Stomach (tissue), 8 donors: ENCODE measurements at regions not wholly inside any gene's neighbourhood (a gene's known extent, or its start where the extent isn't known, plus 50 kb on each side); places are given as distances from the start of the nearest gene placed in this dataset.

ENCODE experiments used
- DNase-seq, 2 donors: peaks; one replicate each; pipeline versions ENCODE4 v3.0.0 to v3.0.0-alpha.2; 2013 to 2019
- H3K27ac ChIP-seq, 5 donors: fragments of 200-600 bp in 4 of 5; sonication (generic) in 4 of 5; one replicate each; pipeline ENCODE4 v1.5.1; 2013 to 2019; ENCODE audit warnings: mild to moderate bottlenecking in 1 of 5, moderate library complexity in 1 of 5
- H3K27me3 ChIP-seq, 3 donors: fragments of 200-600 bp; sonication (generic); one replicate each; pipeline ENCODE4 v1.5.1; 2017 to 2019; ENCODE audit warnings: mixed run types in 1 of 3
- H3K36me3 ChIP-seq, 4 donors: fragments of 200-600 bp; sonication (generic); 1 replicate in 3 of 4; 2 replicates in 1 of 4; pipeline ENCODE4 v1.5.1; 2016 to 2019
- H3K4me1 ChIP-seq, 4 donors: fragments of 200-600 bp; sonication (generic); one replicate each; pipeline ENCODE4 v1.5.1; 2016 to 2019
- H3K4me3 ChIP-seq, 4 donors: fragments of 200-600 bp; sonication (generic) in 3 of 4; one replicate each; pipeline ENCODE4 v1.5.1; 2016 to 2019; ENCODE audit warnings: mild to moderate bottlenecking in 1 of 4
- H3K9me3 ChIP-seq, 4 donors: fragments of 200-600 bp; sonication (generic); one replicate each; pipeline ENCODE4 v1.5.1; 2016 to 2019
- EP300 ChIP-seq: sonication (generic); formaldehyde crosslinking; IDR thresholded peaks from one replicate; pipeline ENCODE4 v1.6.1; 2017; ENCODE audit warnings: antibody characterized with exemption
- POLR2A ChIP-seq, 4 donors: fragments of 450-650 bp; IDR thresholded peaks; one replicate each; pipeline ENCODE4 v1.6.1; 2016; ENCODE audit warnings: antibody characterized with exemption in 4 of 4, control low read depth in 2 of 4, mild to moderate bottlenecking in 1 of 4, moderate library complexity in 1 of 4
- POLR2AphosphoS5 ChIP-seq, 3 donors: sonication (generic); formaldehyde crosslinking; IDR thresholded peaks; one replicate each; pipeline ENCODE4 v1.6.1; 2016; ENCODE audit warnings: antibody characterized with exemption in 3 of 3
- WGBS, 5 donors: extraction: QIAGEN DNeasy Blood & Tissue Kit in 3 of 5; methylation state at CpG; one replicate each; pipeline versions ENCODE4 v1.1.5 to v1.1.7; 2013 to 2018; 5-methylcytosine and 5-hydroxymethylcytosine counted together
- intact Hi-C: fragments of 100-400 bp; cut with DNase I; formaldehyde crosslinking; loops from one replicate; pipeline ENCODE4 v1.15.1; 2023; ENCODE audit warnings: low total_unique reads
- TF ChIP-seq, protein P1 (sequence below), 7 experiments: fragments of 450-650 bp in 4 of 7; fragments of 200-600 bp in 3 of 7; sonication (generic) in 3 of 7; IDR thresholded peaks; one replicate each; pipeline ENCODE4 v1.5.1; 2016 to 2019; ENCODE audit warnings: antibody characterized with exemption in 7 of 7, control low read depth in 2 of 7, mild to moderate bottlenecking in 1 of 7
- donor health status: healthy with polysubstance abuse.
- donor health status: Bipolar disorder and iron deficiency.
- donor health status: healthy.

GRCh38 chrX:806586-806985 lies 176.0 kb downstream of the SHOX start:
- Histone ChIP-seq H3K4me1 (no peaks in the 10 kb centered on the region), H3K9me3 (peaks cover 0 to 57% (median 9%) of the 10 kb centered on the region in 4 donors), H3K36me3 (no peaks in the 10 kb centered on the region), H3K27ac (no peak overlapping the region), H3K4me3 (no peak overlapping the region), H3K27me3 (peaks cover 0 to 5% (median 0%) of the 10 kb centered on the region in 3 donors)
- DNase-seq = no peak
- 89 to 98% (median 96%) methylated on average over 8 of the region's 8 CpGs for WGBS, 5 donors
- intact Hi-C loops = no loop called here
- TF ChIP-seq, protein P1, sequence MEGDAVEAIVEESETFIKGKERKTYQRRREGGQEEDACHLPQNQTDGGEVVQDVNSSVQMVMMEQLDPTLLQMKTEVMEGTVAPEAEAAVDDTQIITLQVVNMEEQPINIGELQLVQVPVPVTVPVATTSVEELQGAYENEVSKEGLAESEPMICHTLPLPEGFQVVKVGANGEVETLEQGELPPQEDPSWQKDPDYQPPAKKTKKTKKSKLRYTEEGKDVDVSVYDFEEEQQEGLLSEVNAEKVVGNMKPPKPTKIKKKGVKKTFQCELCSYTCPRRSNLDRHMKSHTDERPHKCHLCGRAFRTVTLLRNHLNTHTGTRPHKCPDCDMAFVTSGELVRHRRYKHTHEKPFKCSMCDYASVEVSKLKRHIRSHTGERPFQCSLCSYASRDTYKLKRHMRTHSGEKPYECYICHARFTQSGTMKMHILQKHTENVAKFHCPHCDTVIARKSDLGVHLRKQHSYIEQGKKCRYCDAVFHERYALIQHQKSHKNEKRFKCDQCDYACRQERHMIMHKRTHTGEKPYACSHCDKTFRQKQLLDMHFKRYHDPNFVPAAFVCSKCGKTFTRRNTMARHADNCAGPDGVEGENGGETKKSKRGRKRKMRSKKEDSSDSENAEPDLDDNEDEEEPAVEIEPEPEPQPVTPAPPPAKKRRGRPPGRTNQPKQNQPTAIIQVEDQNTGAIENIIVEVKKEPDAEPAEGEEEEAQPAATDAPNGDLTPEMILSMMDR (IDR thresholded peaks at IDR 0.05) = no peak
- TF ChIP-seq POLR2A (IDR thresholded peaks at IDR 0.05) (no peak), POLR2AphosphoS5 (IDR thresholded peaks at IDR 0.05) (no peak), EP300 (no peak)

- Histone ChIP-seq H3K4me1 (no peaks in the 10 kb centered on the region), H3K4me3 (no peak overlapping the region), H3K36me3 (no peaks in the 10 kb centered on the region), H3K27ac (no peak overlapping the region), H3K9me3 (peaks cover 0 to 61% (median 9%) of the 10 kb centered on the region in 4 donors), H3K27me3 (peaks cover 0 to 5% (median 0%) of the 10 kb centered on the region in 3 donors)
- TF ChIP-seq POLR2A (IDR thresholded peaks at IDR 0.05) (no peak), EP300 (no peak), POLR2AphosphoS5 (IDR thresholded peaks at IDR 0.05) (no peak)
- TF ChIP-seq, protein P1 (IDR thresholded peaks at IDR 0.05) = no peak
- DNase-seq = no peak
- WGBS, 5 donors = 81 to 88% (median 84%) methylated on average over 11 of the region's 11 CpGs
- intact Hi-C loops = no loop called here
Measured at GRCh38 chrX:805988-806387, 175.4 kb downstream of the SHOX start.

- Histone ChIP-seq H3K4me3 (no peak overlapping the region), H3K27ac (no peak overlapping the region), H3K36me3 (no peaks in the 10 kb centered on the region), H3K4me1 (no peaks in the 10 kb centered on the region), H3K27me3 (peaks cover 0 to 5% (median 0%) of the 10 kb centered on the region in 3 donors), H3K9me3 (peaks cover 0 to 68% (median 12%) of the 10 kb centered on the region in 4 donors)
- intact Hi-C loops = no loop called here
- WGBS, 5 donors = 31 to 53% (median 39%) methylated on average over 16 of the region's 16 CpGs
- DNase-seq = no peak
- no peak for TF ChIP-seq EP300
- TF ChIP-seq, protein P1 (IDR thresholded peaks at IDR 0.05) = no peak
- TF ChIP-seq POLR2A (IDR thresholded peaks at IDR 0.05) = no peak
- TF ChIP-seq POLR2AphosphoS5 (IDR thresholded peaks at IDR 0.05) = no peak
Measured at GRCh38 chrX:805103-805670, 174.6 kb downstream of the SHOX start.

DNA sequence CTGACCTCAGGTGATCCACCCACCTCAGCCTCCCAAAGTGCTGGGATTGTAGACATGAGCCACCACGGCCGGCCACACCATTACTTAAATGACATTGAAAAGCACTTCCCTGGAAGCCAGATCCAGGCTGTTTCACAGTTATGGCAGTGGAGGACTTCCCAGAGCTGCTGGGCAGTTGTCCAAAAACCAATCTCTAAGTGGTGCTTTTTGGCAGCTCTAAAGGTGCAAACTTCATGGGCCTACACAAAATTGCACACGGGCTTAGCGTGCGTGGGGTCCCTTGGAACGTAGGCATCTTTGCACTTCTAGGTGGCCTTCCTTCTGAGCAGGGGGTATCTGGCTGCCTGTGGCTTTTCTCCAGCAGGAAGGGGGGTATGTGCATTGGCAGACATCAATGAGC lies 172.3 kb downstream of the SHOX start:
- Histone ChIP-seq H3K27me3 (peaks cover 0 to 5% (median 0%) of the 10 kb centered on the region in 3 donors), H3K9me3 (peaks cover 0 to 62% (median 17%) of the 10 kb centered on the region in 4 donors), H3K4me1 (no peaks in the 10 kb centered on the region), H3K36me3 (no peaks in the 10 kb centered on the region), H3K27ac (no peak overlapping the region), H3K4me3 (no peak overlapping the region)
- TF ChIP-seq POLR2AphosphoS5 (IDR thresholded peaks at IDR 0.05) (no peak), POLR2A (IDR thresholded peaks at IDR 0.05) (no peak)
- 87 to 94% (median 90%) methylated on average over 6 of the region's 6 CpGs for WGBS, 5 donors
- no peak for DNase-seq
- intact Hi-C loops = no loop called here

DNA sequence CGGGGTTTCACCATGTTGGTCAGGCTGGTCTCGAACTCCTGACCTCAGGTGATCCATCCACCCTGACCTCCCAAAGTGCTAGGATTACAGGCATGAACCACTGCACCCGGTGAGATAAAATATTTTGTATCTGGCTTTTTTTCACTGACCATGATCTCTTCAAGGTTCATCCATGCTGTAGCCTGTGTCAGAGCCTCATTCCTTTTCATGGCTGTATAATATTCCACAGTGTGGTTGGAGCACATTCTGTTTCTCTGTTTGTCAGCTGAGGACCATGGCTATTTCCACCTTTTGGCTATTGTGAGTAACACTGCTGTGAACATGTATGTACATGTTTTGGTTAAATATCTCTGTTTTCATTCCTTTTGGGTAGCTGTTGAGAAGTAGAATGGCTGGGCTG lies 169.2 kb downstream of the SHOX start:
- H3K36me3 ChIP-seq = no peaks in the 10 kb centered on the region
- no peak overlapping the region for H3K27ac ChIP-seq
- WGBS, 5 donors = 90 to 96% (median 93%) methylated on average over 3 of the region's 3 CpGs
- peaks cover 0 to 51% (median 16%) of the 10 kb centered on the region in 4 donors for H3K9me3 ChIP-seq
- no peaks in the 10 kb centered on the region for H3K27me3 ChIP-seq
- H3K4me1 ChIP-seq = no peaks in the 10 kb centered on the region
- intact Hi-C loops = no loop called here
- no peak for DNase-seq
- TF ChIP-seq POLR2AphosphoS5 (IDR thresholded peaks at IDR 0.05) (no peak), EP300 (no peak), POLR2A (IDR thresholded peaks at IDR 0.05) (no peak)
- TF ChIP-seq, protein P1 (IDR thresholded peaks at IDR 0.05) = no peak
- H3K4me3 ChIP-seq = no peak overlapping the region
